HG03558 (cell line): ENCODE measurements at regions not wholly inside any gene's neighbourhood (a gene's known extent, or its start where the extent isn't known, plus 50 kb on each side); places are given as distances from the start of the nearest gene placed in this dataset.
"Not testable (repeated sequence)": the region's sequence is repeated elsewhere in the genome, so short reads cannot be mapped to it uniquely, and the experiment has no call there.

ENCODE experiments used
- ATAC-seq: cut with Tn5 transposase; IDR thresholded peaks from one replicate; pipeline ENCODE4 v1.9.1; 2021; ENCODE audit warnings: moderate number of reproducible peaks; ENCODE audit not compliant: unreplicated experiment; ENCODE audit errors: extremely low read depth

GRCh38 chr4:65014078-65014477, 604.8 kb upstream of the TECRL start:
- ATAC-seq, result no peak

- no peak for ATAC-seq
These were observed 598.7 kb upstream of the TECRL start for GRCh38 chr4:65007841-65008439.

- ATAC-seq, result no peak
These were observed 565.9 kb upstream of the TECRL start for GRCh38 chr4:64975177-64975576.

GRCh38 chr4:64969081-64969480, 559.8 kb upstream of the TECRL start:
- no peak for ATAC-seq

GRCh38 chr4:64967286-64967685, 558.0 kb upstream of the TECRL start:
- ATAC-seq, result no peak

- no peak for ATAC-seq
These were observed 551.3 kb upstream of the TECRL start for GRCh38 chr4:64960516-64960915.

- ATAC-seq, result no peak
These were observed 531.4 kb upstream of the TECRL start for GRCh38 chr4:64940698-64941097.

GRCh38 chr4:64935469-64936001, 526.3 kb upstream of the TECRL start:
- no peak for ATAC-seq

- ATAC-seq, result no peak
These were observed 502.6 kb upstream of the TECRL start for GRCh38 chr4:64911846-64912245.

- ATAC-seq, result no peak
These were observed 494.7 kb upstream of the TECRL start for GRCh38 chr4:64903986-64904385.

GRCh38 chr4:64899563-64899962, 490.3 kb upstream of the TECRL start:
- no peak for ATAC-seq

GRCh38 chr4:64899030-64899429, 489.8 kb upstream of the TECRL start:
- ATAC-seq, result not testable (repeated sequence)

- ATAC-seq, result no peak
These were observed 488.4 kb upstream of the TECRL start for GRCh38 chr4:64897683-64898082.

- ATAC-seq, result no peak
These were observed 485.8 kb upstream of the TECRL start for GRCh38 chr4:64895031-64895430.

GRCh38 chr4:64893205-64893604, 484.0 kb upstream of the TECRL start:
- no peak for ATAC-seq

GRCh38 chr4:64889906-64890610, 480.8 kb upstream of the TECRL start:
- ATAC-seq, result no peak

GRCh38 chr4:64883087-64883807, 474.0 kb upstream of the TECRL start:
- ATAC-seq, result no peak

- no peak for ATAC-seq
These were observed 473.2 kb upstream of the TECRL start for GRCh38 chr4:64882311-64883086.

- ATAC-seq, result no peak
These were observed 471.3 kb upstream of the TECRL start for GRCh38 chr4:64880557-64880956.

- ATAC-seq, result no peak
These were observed 466.8 kb upstream of the TECRL start for GRCh38 chr4:64876021-64876420.
